ENCODE measurements at regions not wholly inside any gene's neighbourhood (a gene's known extent, or its start where the extent isn't known, plus 50 kb on each side); places are given as distances from the start of the nearest gene placed in this dataset.

GRCh38 chr9:71352837-71353236 is 231.4 kb upstream of the TRPM3 start:
- TF ChIP-seq CTCF (conservative IDR thresholded peaks at IDR 0.05) = no peak
- H3K27ac ChIP-seq = no peak overlapping the region

GRCh38 chr9:71349218-71349617 is 227.8 kb upstream of the TRPM3 start:
- no peak for TF ChIP-seq CTCF (conservative IDR thresholded peaks at IDR 0.05)
- H3K27ac ChIP-seq = no peak overlapping the region

GRCh38 chr9:71333321-71333720 is 211.9 kb upstream of the TRPM3 start:
- no peak overlapping the region for H3K27ac ChIP-seq
- TF ChIP-seq CTCF (conservative IDR thresholded peaks at IDR 0.05) = no peak

GRCh38 chr9:71331603-71332002 is 210.2 kb upstream of the TRPM3 start:
- H3K27ac ChIP-seq = no peak overlapping the region
- no peak for TF ChIP-seq CTCF (conservative IDR thresholded peaks at IDR 0.05)

GRCh38 chr9:71329873-71330272 is 208.5 kb upstream of the TRPM3 start:
- H3K27ac ChIP-seq = no peak overlapping the region
- no peak for TF ChIP-seq CTCF (conservative IDR thresholded peaks at IDR 0.05)

- H3K27ac ChIP-seq = no peak overlapping the region
- no peak for TF ChIP-seq CTCF (conservative IDR thresholded peaks at IDR 0.05)
Measured at GRCh38 chr9:71326360-71326759, 204.9 kb upstream of the TRPM3 start.

GRCh38 chr9:71323357-71323756 is 201.9 kb upstream of the TRPM3 start:
- no peak for TF ChIP-seq CTCF (conservative IDR thresholded peaks at IDR 0.05)
- H3K27ac ChIP-seq = no peak overlapping the region

- no peak for TF ChIP-seq CTCF (conservative IDR thresholded peaks at IDR 0.05)
- H3K27ac ChIP-seq = no peak overlapping the region
Measured at GRCh38 chr9:71322311-71322710, 200.9 kb upstream of the TRPM3 start.
